ENCODE measurements at regions not wholly inside any gene's neighbourhood (a gene's known extent, or its start where the extent isn't known, plus 50 kb on each side); places are given as distances from the start of the nearest gene placed in this dataset.

DNA sequence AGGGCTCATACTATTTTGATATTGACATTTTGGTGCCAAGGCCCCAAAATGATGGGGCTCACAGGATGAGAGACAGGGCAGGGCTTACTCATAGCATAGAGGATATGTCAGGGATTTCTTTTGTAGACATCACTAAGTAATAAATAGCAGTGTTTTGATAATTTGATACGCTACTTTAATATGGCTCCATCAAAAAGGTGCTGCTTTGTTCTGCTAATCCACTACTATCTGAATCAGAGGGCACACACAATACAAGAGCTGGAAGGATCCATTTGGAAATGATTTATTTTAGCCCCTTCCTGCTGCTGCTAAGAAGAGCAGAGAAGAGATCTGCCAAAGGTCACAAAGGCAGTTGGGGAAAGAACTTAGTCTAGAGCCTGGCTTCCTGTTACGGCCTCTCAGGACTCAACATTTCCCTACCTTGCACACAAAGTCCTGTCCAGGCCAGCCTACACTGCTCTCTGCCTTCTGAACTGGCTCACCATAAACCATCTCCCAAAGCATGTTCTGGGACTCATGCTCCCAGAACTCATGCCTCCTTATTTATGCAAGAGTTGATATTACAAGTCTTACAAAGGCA, 261.3 kb upstream of the ARHGAP20 start:
- no peak for DNase-seq (ENCODE audit: extremely low read depth, insufficient read length)
- H3K27me3 ChIP-seq (replicated peaks; ENCODE audit: control insufficient read depth, insufficient read depth, low read length): no peaks in the 10 kb centered on the region
- TF ChIP-seq CTCF (IDR thresholded peaks at IDR 0.05; ENCODE audit: insufficient read depth, low read length, poor library complexity, severe bottlenecking): no peak

DNA sequence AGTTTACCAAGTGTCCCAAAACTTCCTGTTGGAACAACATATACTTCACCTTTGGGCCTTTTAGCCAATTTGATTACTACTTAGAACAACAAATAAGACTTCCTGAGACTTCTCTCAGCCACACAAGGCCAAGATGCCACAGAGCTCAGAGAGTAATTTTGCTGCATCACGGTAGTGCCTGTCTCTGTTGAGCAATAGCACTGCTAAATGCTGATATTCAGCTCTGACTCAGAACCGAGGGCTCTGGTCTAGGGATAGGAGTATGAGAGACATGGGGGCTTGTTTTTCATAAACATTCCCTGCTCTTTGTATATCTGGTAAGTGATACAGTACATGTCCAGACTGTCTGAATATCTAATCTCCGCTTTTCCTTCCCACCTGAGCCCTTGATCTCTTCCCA, 260.4 kb upstream of the ARHGAP20 start:
- DNase-seq (ENCODE audit: extremely low read depth, insufficient read length): no peak
- Histone ChIP-seq H3K36me3 (ENCODE audit: control insufficient read depth, insufficient read depth, low read length) (no peaks in the 10 kb centered on the region), H3K27me3 (replicated peaks; ENCODE audit: control insufficient read depth, insufficient read depth, low read length) (no peaks in the 10 kb centered on the region), H3K4me3 (replicated peaks; ENCODE audit: low read depth, low read length) (no peak overlapping the region)
- TF ChIP-seq CTCF (IDR thresholded peaks at IDR 0.05; ENCODE audit: insufficient read depth, low read length, poor library complexity, severe bottlenecking): no peak

More for the DNA sequence above, 261.3 kb upstream of the ARHGAP20 start:
- H3K36me3 ChIP-seq (ENCODE audit: control insufficient read depth, insufficient read depth, low read length): no peaks in the 10 kb centered on the region
- no peak overlapping the region for H3K4me3 ChIP-seq (replicated peaks; ENCODE audit: low read depth, low read length)

GRCh38 chr11:110972106-110972505, 259.9 kb upstream of the ARHGAP20 start:
- Histone ChIP-seq H3K4me3 (replicated peaks; ENCODE audit: low read depth, low read length) (no peak overlapping the region), H3K36me3 (ENCODE audit: control insufficient read depth, insufficient read depth, low read length) (no peaks in the 10 kb centered on the region), H3K27me3 (replicated peaks; ENCODE audit: control insufficient read depth, insufficient read depth, low read length) (no peaks in the 10 kb centered on the region)
- TF ChIP-seq CTCF (IDR thresholded peaks at IDR 0.05; ENCODE audit: insufficient read depth, low read length, poor library complexity, severe bottlenecking): no peak
- DNase-seq (ENCODE audit: extremely low read depth, insufficient read length): no peak

DNA sequence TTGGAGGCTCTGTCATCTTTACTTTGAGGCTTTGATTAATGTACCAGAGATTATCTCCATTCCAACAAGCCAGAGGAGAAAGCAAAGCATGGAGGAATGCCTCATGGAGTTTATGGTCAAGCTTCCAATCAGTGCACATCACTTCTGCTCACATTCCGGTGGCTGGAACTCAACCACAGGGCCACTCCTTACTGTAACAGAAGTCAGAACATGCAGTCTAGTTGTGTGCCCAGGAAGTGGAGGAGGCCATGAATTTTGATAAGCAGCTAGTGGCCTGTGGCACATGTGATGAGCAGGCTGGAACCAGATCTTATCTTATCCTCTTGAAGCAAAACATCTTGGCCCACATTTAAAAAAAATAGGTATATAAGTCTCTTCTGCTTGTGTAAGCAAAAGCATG, 258.9 kb upstream of the ARHGAP20 start:
- H3K36me3 ChIP-seq (ENCODE audit: control insufficient read depth, insufficient read depth, low read length): no peaks in the 10 kb centered on the region
- H3K27me3 ChIP-seq (replicated peaks; ENCODE audit: control insufficient read depth, insufficient read depth, low read length): no peaks in the 10 kb centered on the region
- DNase-seq (ENCODE audit: extremely low read depth, insufficient read length): no peak
- no peak overlapping the region for H3K4me3 ChIP-seq (replicated peaks; ENCODE audit: low read depth, low read length)
- TF ChIP-seq CTCF (IDR thresholded peaks at IDR 0.05; ENCODE audit: insufficient read depth, low read length, poor library complexity, severe bottlenecking): no peak

DNA sequence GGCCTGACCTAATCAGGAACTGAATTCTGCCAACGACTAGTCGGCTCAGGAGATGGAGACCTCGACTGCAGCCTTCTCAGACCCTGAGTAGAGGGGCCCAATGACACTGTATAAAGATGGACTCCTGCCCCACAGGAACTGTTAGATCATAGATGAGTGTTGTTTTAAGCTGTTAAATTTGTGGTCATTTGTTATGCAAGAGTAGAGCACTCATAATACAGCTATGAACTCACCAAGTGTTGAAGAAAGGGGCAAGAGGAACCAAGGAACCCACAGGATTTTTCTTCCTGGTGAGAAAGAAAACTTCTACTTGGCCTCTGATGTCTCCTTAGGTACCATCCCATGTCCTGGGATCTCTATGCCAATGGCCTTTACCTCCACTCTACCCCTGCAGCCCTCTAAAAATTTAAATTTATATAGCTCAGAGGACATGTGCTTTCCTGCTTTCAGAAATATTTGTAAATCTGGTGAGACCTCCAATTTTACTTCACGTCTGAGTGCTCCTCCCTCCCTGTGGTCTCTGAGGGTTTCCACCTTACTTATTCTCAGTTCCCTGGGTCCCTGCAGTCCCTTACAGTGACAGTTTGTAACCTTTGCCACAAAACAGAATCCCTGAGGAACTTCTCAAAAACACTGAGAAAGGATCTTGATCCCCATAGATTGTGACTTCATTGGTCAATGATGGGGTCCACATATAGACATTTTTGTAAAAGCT, 256.3 kb upstream of the ARHGAP20 start:
- DNase-seq (ENCODE audit: extremely low read depth, insufficient read length): no peak
- Histone ChIP-seq H3K4me3 (replicated peaks; ENCODE audit: low read depth, low read length) (no peak overlapping the region), H3K27me3 (replicated peaks; ENCODE audit: control insufficient read depth, insufficient read depth, low read length) (no peaks in the 10 kb centered on the region), H3K36me3 (ENCODE audit: control insufficient read depth, insufficient read depth, low read length) (no peaks in the 10 kb centered on the region)
- TF ChIP-seq CTCF (IDR thresholded peaks at IDR 0.05; ENCODE audit: insufficient read depth, low read length, poor library complexity, severe bottlenecking): no peak
